Type B pancreatic cell (in vitro differentiated cells): ENCODE measurements at regions not wholly inside any gene's neighbourhood (a gene's known extent, or its start where the extent isn't known, plus 50 kb on each side); places are given as distances from the start of the nearest gene placed in this dataset.

Source experiments
- DNase-seq: peaks from one replicate; pipeline ENCODE4 v3.0.0; 2021; ENCODE audit warnings: mixed read lengths; ENCODE audit not compliant: unreplicated experiment; ENCODE audit errors: extremely low spot score
- H3K27ac Mint-ChIP-seq: 2 replicates; pipeline ENCODE4 v1.8.0; 2021; ENCODE audit warnings: mild to moderate bottlenecking, mixed read lengths
- H3K27me3 Mint-ChIP-seq: 2 replicates; pipeline ENCODE4 v1.8.0; 2021; ENCODE audit warnings: mixed read lengths
- H3K36me3 Mint-ChIP-seq: 2 replicates; pipeline ENCODE4 v1.8.0; 2021; ENCODE audit warnings: mixed read lengths
- H3K4me1 Mint-ChIP-seq: one replicate; pipeline ENCODE4 v1.8.0; 2021; ENCODE audit warnings: mixed read lengths; ENCODE audit not compliant: unreplicated experiment
- H3K4me3 Mint-ChIP-seq: 2 replicates; pipeline ENCODE4 v1.8.0; 2021; ENCODE audit warnings: mild to moderate bottlenecking, mixed read lengths
- H3K9me3 Mint-ChIP-seq: 2 replicates; pipeline ENCODE4 v1.8.0; 2021; ENCODE audit warnings: mixed read lengths
- TF ChIP-seq, protein P1 (sequence below): fragments of 200-600 bp; sonication (generic); conservative IDR thresholded peaks from 2 replicates; pipeline ENCODE4 v1.5.0; 2021; ENCODE audit warnings: antibody characterized with exemption, mild to moderate bottlenecking

GRCh38 chr9:119544492-119544891 lies 175.3 kb upstream of the BRINP1 start:
- no peaks in the 10 kb centered on the region for H3K36me3 Mint-ChIP-seq
- TF ChIP-seq, protein P1, sequence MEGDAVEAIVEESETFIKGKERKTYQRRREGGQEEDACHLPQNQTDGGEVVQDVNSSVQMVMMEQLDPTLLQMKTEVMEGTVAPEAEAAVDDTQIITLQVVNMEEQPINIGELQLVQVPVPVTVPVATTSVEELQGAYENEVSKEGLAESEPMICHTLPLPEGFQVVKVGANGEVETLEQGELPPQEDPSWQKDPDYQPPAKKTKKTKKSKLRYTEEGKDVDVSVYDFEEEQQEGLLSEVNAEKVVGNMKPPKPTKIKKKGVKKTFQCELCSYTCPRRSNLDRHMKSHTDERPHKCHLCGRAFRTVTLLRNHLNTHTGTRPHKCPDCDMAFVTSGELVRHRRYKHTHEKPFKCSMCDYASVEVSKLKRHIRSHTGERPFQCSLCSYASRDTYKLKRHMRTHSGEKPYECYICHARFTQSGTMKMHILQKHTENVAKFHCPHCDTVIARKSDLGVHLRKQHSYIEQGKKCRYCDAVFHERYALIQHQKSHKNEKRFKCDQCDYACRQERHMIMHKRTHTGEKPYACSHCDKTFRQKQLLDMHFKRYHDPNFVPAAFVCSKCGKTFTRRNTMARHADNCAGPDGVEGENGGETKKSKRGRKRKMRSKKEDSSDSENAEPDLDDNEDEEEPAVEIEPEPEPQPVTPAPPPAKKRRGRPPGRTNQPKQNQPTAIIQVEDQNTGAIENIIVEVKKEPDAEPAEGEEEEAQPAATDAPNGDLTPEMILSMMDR = no peak
- DNase-seq = no peak
- peaks cover 4% of the 10 kb centered on the region for H3K27me3 Mint-ChIP-seq
- H3K4me1 Mint-ChIP-seq = no peaks in the 10 kb centered on the region
- H3K4me3 Mint-ChIP-seq = no peak overlapping the region
- H3K27ac Mint-ChIP-seq = no peak overlapping the region
- H3K9me3 Mint-ChIP-seq = no peaks in the 10 kb centered on the region

DNA sequence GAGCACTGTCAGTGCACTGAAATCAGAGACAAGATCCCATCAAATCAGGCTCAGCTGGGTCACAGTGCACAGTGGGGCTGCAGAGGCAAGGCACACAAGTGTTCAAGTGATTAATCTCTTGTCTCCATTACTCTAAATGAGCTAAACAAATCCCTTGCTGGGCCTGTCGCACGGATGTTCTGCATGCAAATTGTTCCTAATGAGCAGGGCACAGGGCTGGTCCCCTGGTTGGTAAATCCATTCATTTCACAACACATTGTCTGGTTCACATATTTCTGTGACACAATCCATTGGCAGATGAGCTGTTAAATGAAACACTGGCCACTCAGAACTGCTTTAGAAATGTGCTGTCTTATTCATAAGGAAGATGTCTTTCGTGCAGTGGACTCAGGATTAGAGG lies 167.9 kb upstream of the BRINP1 start:
- Mint-ChIP-seq H3K36me3 (no peaks in the 10 kb centered on the region), H3K4me3 (no peak overlapping the region), H3K27me3 (peaks cover 4% of the 10 kb centered on the region), H3K4me1 (peaks cover 4% of the 10 kb centered on the region), H3K27ac (no peak overlapping the region), H3K9me3 (no peaks in the 10 kb centered on the region)
- TF ChIP-seq, protein P1 = no peak
- DNase-seq = no peak

GRCh38 chr9:119533504-119533903 lies 164.3 kb upstream of the BRINP1 start:
- DNase-seq = peak; percentile 69
- TF ChIP-seq, protein P1 = no peak
- Mint-ChIP-seq H3K4me1 (peaks cover 4% of the 10 kb centered on the region), H3K27me3 (peaks cover 4% of the 10 kb centered on the region), H3K27ac (no peak overlapping the region), H3K4me3 (no peak overlapping the region), H3K36me3 (no peaks in the 10 kb centered on the region), H3K9me3 (no peaks in the 10 kb centered on the region)

- H3K36me3 Mint-ChIP-seq = no peaks in the 10 kb centered on the region
- TF ChIP-seq, protein P1 = no peak
Observed at GRCh38 chr9:119526698-119527097, 157.5 kb upstream of the BRINP1 start.

GRCh38 chr9:119523508-119523907 lies 154.3 kb upstream of the BRINP1 start:
- Mint-ChIP-seq H3K4me1 (no peaks in the 10 kb centered on the region), H3K27ac (no peak overlapping the region), H3K4me3 (no peak overlapping the region), H3K9me3 (no peaks in the 10 kb centered on the region), H3K36me3 (no peaks in the 10 kb centered on the region), H3K27me3 (peaks cover 8% of the 10 kb centered on the region)
- no peak for DNase-seq
- TF ChIP-seq, protein P1 = no peak

More at GRCh38 chr9:119526698-119527097, 157.5 kb upstream of the BRINP1 start:
- H3K9me3 Mint-ChIP-seq = no peaks in the 10 kb centered on the region
- no peak for DNase-seq
- H3K27me3 Mint-ChIP-seq = no peaks in the 10 kb centered on the region
- no peak overlapping the region for H3K27ac Mint-ChIP-seq
- no peaks in the 10 kb centered on the region for H3K4me1 Mint-ChIP-seq
- no peak overlapping the region for H3K4me3 Mint-ChIP-seq

DNA sequence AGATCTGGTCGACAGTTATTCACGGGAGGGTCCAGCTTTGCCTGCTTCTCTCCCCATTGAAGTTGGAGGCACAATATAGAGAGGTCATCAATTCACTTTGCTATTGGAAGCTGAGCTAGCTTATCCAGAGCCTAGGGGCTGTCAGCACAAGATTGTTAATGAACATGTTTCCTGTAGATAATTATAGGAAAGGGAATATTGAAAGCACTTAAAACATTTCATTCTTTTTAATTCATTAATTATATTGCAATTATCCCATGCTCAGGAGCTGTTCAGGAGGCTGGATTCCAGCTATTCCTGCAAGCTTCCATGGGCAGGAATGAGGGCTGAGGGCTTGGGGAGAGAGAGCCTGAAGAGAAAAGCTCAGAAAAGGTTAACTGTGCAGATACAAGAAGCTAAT lies 153.1 kb upstream of the BRINP1 start:
- Mint-ChIP-seq H3K4me1 (no peaks in the 10 kb centered on the region), H3K9me3 (no peaks in the 10 kb centered on the region), H3K27ac (no peak overlapping the region), H3K36me3 (no peaks in the 10 kb centered on the region), H3K27me3 (peaks cover 8% of the 10 kb centered on the region), H3K4me3 (no peak overlapping the region)
- DNase-seq = no peak
- TF ChIP-seq, protein P1 = no peak
